Mammary epithelial cell (primary cell): ENCODE measurements at regions not wholly inside any gene's neighbourhood (a gene's known extent, or its start where the extent isn't known, plus 50 kb on each side); places are given as distances from the start of the nearest gene placed in this dataset.

ENCODE experiments used
- EZH2 ChIP-seq: IDR thresholded peaks from 2 replicates; pipeline ENCODE4 v1.6.1; 2012; ENCODE audit warnings: low read length, inconsistent platforms, borderline replicate concordance
- TF ChIP-seq, protein P1 (sequence below), 2 donors: IDR thresholded peaks in 1 of 2; conservative IDR thresholded peaks in 1 of 2; 2 replicates each; pipeline ENCODE4 v1.5.1; 2011 to 2012; ENCODE audit warnings: inconsistent platforms in 2 of 2, low read length in 2 of 2, mild to moderate bottlenecking in 2 of 2, control low read depth in 1 of 2, low read depth in 1 of 2; ENCODE audit not compliant: insufficient read depth in 1 of 2; ENCODE audit errors: extremely low read depth in 1 of 2

DNA sequence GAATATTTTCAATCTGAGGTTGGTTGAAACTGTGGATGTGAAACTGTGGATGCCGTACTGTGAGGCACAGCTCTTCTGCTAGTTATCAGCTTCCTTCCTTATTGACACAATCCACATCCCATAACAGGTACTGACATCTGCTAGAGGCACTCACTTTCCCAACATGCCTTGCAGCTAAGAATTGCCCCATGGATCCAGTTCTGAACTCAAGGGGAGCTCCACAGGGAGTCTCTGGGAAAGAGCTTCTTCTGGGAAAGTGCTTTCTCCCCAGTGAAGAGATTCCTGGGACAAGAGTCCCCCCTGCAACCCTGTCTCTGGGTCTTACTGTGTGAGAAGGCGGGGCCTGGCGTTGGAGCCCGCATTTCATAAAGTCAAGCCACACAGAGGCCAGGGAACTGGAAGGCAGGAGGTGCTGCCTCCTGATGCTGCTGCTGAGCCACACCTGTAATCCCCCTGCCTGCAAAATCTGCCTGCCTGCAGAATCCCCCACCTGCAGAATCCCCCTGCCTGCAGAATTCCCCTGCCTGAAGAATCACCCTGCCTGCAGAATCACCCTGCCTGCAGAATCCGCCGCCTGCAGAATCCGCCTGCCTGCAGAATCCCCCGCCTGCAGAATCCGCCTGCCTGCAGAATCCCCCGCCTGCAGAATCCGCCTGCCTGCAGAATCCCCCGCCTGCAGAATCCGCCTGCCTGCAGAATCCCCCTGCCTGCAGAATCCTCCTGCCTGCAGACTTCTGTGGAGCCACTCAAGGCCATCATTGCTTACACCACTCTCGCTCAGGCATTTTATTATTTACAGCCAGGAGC is 305.4 kb downstream of the FOXL1 start:
- TF ChIP-seq EZH2, result no peak
- TF ChIP-seq, protein P1, sequence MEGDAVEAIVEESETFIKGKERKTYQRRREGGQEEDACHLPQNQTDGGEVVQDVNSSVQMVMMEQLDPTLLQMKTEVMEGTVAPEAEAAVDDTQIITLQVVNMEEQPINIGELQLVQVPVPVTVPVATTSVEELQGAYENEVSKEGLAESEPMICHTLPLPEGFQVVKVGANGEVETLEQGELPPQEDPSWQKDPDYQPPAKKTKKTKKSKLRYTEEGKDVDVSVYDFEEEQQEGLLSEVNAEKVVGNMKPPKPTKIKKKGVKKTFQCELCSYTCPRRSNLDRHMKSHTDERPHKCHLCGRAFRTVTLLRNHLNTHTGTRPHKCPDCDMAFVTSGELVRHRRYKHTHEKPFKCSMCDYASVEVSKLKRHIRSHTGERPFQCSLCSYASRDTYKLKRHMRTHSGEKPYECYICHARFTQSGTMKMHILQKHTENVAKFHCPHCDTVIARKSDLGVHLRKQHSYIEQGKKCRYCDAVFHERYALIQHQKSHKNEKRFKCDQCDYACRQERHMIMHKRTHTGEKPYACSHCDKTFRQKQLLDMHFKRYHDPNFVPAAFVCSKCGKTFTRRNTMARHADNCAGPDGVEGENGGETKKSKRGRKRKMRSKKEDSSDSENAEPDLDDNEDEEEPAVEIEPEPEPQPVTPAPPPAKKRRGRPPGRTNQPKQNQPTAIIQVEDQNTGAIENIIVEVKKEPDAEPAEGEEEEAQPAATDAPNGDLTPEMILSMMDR (conservative IDR thresholded peaks at IDR 0.05 in 1 of 2, IDR thresholded peaks at IDR 0.05 in 1 of 2; ENCODE audit: extremely low read depth in 1 of 2, insufficient read depth in 1 of 2, low read depth in 1 of 2, low read length in 2 of 2), result no peak
